ENCODE measurements at regions not wholly inside any gene's neighbourhood (a gene's known extent, or its start where the extent isn't known, plus 50 kb on each side); places are given as distances from the start of the nearest gene placed in this dataset.

DNA sequence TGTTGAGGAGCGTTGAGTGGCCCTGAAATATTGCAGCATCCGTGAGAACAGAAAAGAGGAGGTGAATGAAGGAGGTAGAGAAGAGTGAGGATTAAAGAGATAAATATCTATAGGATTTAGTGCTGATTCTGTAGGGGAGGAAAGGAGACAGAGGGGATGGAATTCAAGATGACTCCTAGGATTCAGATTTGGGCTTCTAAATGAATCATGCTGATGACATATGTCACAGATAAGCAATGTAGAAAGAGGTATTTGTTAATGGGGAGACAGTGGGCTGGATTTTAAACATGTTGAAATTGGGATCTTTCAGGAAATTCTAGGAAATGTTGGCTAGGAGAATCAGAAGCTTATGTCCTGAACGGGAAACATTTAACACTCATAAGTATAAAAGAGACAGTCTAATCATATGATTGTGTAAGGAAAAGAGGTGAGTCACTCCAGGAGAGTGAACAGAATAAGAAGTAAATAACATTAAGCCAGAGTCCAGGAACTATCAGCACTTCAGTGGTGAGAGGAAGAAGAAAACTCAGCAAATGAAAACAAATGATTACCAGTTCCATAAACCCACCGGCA is 58.1 kb upstream of the DIO2 start (continued):
- TF ChIP-seq, protein P1, sequence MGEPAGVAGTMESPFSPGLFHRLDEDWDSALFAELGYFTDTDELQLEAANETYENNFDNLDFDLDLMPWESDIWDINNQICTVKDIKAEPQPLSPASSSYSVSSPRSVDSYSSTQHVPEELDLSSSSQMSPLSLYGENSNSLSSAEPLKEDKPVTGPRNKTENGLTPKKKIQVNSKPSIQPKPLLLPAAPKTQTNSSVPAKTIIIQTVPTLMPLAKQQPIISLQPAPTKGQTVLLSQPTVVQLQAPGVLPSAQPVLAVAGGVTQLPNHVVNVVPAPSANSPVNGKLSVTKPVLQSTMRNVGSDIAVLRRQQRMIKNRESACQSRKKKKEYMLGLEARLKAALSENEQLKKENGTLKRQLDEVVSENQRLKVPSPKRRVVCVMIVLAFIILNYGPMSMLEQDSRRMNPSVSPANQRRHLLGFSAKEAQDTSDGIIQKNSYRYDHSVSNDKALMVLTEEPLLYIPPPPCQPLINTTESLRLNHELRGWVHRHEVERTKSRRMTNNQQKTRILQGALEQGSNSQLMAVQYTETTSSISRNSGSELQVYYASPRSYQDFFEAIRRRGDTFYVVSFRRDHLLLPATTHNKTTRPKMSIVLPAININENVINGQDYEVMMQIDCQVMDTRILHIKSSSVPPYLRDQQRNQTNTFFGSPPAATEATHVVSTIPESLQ (CRISPR knock-in tag; IDR thresholded peaks at IDR 0.05) = no peak
- TF ChIP-seq, protein P2, sequence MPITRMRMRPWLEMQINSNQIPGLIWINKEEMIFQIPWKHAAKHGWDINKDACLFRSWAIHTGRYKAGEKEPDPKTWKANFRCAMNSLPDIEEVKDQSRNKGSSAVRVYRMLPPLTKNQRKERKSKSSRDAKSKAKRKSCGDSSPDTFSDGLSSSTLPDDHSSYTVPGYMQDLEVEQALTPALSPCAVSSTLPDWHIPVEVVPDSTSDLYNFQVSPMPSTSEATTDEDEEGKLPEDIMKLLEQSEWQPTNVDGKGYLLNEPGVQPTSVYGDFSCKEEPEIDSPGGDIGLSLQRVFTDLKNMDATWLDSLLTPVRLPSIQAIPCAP (CRISPR knock-in tag; IDR thresholded peaks at IDR 0.05) = no peak

DNA sequence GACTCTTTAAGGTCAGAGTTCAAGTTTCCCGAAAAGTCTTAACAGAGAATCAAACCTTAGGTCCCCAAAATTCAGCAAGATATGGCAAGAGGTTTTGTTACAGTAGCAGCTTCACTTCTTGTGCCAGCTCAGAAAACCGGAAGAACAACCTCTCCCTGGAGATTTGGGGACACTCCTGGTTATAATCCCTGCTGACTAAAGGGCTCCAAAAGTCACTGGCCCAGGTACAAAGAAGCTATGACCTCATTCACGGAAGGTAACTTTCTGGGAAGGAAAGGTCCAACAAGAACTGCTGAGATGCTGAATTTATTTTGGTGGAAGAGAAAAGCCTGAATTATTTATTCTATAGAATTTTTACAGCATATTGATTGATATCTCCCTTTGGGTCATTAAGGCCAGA is 55.6 kb upstream of the DIO2 start:
- Mint-ChIP-seq H3K9me3 (peaks cover 33% of the 10 kb centered on the region), H3K27ac (no peak overlapping the region), H3K27me3 (ENCODE audit: low read depth) (no peaks in the 10 kb centered on the region), H3K4me3 (no peak overlapping the region), H3K4me1 (no peaks in the 10 kb centered on the region), H3K36me3 (0 out of 2 replicates have a peak, but pooled peaks cover 6% of the 10 kb centered on the region)
- DNase-seq (ENCODE audit: low spot score) (no peak), ATAC-seq (no peak)
- POLR2A ChIA-PET = no interaction called here
- TF ChIP-seq, protein P2 (CRISPR knock-in tag; IDR thresholded peaks at IDR 0.05) = no peak
- TF ChIP-seq NFE2L1 (CRISPR knock-in tag; IDR thresholded peaks at IDR 0.05) = no peak
- no peak for TF ChIP-seq RORB (CRISPR knock-in tag; IDR thresholded peaks at IDR 0.05)
- no peak for TF ChIP-seq TEAD4 (CRISPR knock-in tag; IDR thresholded peaks at IDR 0.05)
- TF ChIP-seq FOXP1 (CRISPR knock-in tag; IDR thresholded peaks at IDR 0.05; ENCODE audit: borderline replicate concordance) = no peak
- TF ChIP-seq KAT7 (CRISPR knock-in tag; IDR thresholded peaks at IDR 0.05; ENCODE audit: borderline replicate concordance) = no peak
- TF ChIP-seq, protein P3, sequence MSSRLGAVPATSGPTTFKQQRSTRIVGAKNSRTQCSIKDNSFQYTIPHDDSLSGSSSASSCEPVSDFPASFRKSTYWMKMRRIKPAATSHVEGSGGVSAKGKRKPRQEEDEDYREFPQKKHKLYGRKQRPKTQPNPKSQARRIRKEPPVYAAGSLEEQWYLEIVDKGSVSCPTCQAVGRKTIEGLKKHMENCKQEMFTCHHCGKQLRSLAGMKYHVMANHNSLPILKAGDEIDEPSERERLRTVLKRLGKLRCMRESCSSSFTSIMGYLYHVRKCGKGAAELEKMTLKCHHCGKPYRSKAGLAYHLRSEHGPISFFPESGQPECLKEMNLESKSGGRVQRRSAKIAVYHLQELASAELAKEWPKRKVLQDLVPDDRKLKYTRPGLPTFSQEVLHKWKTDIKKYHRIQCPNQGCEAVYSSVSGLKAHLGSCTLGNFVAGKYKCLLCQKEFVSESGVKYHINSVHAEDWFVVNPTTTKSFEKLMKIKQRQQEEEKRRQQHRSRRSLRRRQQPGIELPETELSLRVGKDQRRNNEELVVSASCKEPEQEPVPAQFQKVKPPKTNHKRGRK (CRISPR knock-in tag; IDR thresholded peaks at IDR 0.05; ENCODE audit: borderline replicate concordance) = no peak
- CTCF ChIA-PET = no interaction called here

DNA sequence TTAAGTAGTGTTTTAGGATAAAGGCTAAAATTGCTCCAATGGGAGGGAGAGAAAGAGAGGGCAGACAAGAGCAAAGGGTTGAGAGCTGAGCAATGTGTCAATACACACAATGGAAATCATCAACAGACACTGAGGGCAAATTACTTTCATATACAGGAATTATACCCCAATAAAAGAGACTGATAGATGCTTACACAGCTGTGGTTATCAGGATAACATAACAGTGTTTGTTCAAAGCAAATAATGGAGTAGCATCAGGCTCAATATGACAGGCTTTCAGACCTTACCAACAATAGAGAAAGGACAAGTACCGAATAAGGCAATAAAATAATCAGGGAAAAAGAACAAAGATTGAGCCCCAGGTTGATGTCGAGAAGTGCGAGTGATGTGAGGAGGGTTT is 53.4 kb upstream of the DIO2 start:
- ATAC-seq = no peak
- TF ChIP-seq RELA (CRISPR knock-in tag; IDR thresholded peaks at IDR 0.05; ENCODE audit: borderline replicate concordance) = no peak
- no peak for TF ChIP-seq EMX1 (CRISPR knock-in tag; IDR thresholded peaks at IDR 0.05)
- TF ChIP-seq, protein P4, sequence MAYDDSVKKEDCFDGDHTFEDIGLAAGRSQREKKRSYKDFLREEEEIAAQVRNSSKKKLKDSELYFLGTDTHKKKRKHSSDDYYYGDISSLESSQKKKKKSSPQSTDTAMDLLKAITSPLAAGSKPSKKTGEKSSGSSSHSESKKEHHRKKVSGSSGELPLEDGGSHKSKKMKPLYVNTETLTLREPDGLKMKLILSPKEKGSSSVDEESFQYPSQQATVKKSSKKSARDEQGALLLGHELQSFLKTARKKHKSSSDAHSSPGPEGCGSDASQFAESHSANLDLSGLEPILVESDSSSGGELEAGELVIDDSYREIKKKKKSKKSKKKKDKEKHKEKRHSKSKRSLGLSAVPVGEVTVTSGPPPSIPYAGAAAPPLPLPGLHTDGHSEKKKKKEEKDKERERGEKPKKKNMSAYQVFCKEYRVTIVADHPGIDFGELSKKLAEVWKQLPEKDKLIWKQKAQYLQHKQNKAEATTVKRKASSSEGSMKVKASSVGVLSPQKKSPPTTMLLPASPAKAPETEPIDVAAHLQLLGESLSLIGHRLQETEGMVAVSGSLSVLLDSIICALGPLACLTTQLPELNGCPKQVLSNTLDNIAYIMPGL (CRISPR knock-in tag; IDR thresholded peaks at IDR 0.05) = no peak
- TF ChIP-seq NFE2L1 (CRISPR knock-in tag; IDR thresholded peaks at IDR 0.05) = no peak
- TF ChIP-seq, protein P5, sequence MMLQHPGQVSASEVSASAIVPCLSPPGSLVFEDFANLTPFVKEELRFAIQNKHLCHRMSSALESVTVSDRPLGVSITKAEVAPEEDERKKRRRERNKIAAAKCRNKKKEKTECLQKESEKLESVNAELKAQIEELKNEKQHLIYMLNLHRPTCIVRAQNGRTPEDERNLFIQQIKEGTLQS (CRISPR knock-in tag; conservative IDR thresholded peaks at IDR 0.05) = no peak
- TF ChIP-seq, protein P6, sequence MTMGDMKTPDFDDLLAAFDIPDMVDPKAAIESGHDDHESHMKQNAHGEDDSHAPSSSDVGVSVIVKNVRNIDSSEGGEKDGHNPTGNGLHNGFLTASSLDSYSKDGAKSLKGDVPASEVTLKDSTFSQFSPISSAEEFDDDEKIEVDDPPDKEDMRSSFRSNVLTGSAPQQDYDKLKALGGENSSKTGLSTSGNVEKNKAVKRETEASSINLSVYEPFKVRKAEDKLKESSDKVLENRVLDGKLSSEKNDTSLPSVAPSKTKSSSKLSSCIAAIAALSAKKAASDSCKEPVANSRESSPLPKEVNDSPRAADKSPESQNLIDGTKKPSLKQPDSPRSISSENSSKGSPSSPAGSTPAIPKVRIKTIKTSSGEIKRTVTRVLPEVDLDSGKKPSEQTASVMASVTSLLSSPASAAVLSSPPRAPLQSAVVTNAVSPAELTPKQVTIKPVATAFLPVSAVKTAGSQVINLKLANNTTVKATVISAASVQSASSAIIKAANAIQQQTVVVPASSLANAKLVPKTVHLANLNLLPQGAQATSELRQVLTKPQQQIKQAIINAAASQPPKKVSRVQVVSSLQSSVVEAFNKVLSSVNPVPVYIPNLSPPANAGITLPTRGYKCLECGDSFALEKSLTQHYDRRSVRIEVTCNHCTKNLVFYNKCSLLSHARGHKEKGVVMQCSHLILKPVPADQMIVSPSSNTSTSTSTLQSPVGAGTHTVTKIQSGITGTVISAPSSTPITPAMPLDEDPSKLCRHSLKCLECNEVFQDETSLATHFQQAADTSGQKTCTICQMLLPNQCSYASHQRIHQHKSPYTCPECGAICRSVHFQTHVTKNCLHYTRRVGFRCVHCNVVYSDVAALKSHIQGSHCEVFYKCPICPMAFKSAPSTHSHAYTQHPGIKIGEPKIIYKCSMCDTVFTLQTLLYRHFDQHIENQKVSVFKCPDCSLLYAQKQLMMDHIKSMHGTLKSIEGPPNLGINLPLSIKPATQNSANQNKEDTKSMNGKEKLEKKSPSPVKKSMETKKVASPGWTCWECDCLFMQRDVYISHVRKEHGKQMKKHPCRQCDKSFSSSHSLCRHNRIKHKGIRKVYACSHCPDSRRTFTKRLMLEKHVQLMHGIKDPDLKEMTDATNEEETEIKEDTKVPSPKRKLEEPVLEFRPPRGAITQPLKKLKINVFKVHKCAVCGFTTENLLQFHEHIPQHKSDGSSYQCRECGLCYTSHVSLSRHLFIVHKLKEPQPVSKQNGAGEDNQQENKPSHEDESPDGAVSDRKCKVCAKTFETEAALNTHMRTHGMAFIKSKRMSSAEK (CRISPR knock-in tag; IDR thresholded peaks at IDR 0.05; ENCODE audit: borderline replicate concordance) = no peak
- no peak for TF ChIP-seq TEAD1 (CRISPR knock-in tag; IDR thresholded peaks at IDR 0.05)
- TF ChIP-seq ZNF671 (CRISPR knock-in tag; IDR thresholded peaks at IDR 0.05) = no peak
- TF ChIP-seq JUN (CRISPR knock-in tag; IDR thresholded peaks at IDR 0.05) = no peak
- no peak for TF ChIP-seq NR2C2 (CRISPR knock-in tag; IDR thresholded peaks at IDR 0.05)
- TF ChIP-seq ESRRA (CRISPR knock-in tag; IDR thresholded peaks at IDR 0.05; ENCODE audit: borderline replicate concordance) = no peak
- TF ChIP-seq FOXP1 (CRISPR knock-in tag; IDR thresholded peaks at IDR 0.05; ENCODE audit: borderline replicate concordance) = no peak
- TF ChIP-seq ZNF317 (CRISPR knock-in tag; IDR thresholded peaks at IDR 0.05; ENCODE audit: borderline replicate concordance, low read depth) = no peak
- TF ChIP-seq ZNF396 (CRISPR knock-in tag; IDR thresholded peaks at IDR 0.05; ENCODE audit: borderline replicate concordance) = no peak
- no peak for TF ChIP-seq ATF1 (CRISPR knock-in tag; IDR thresholded peaks at IDR 0.05)
- no peak for TF ChIP-seq GRHL2 (CRISPR knock-in tag; IDR thresholded peaks at IDR 0.05; ENCODE audit: insufficient replicate concordance, severe bottlenecking)

More for the DNA sequence above, 53.4 kb upstream of the DIO2 start:
- Mint-ChIP-seq H3K4me3 (no peak overlapping the region), H3K4me1 (no peaks in the 10 kb centered on the region), H3K9me3 (peaks cover 30% of the 10 kb centered on the region), H3K36me3 (0 out of 2 replicates have a peak, but pooled peaks cover 3% of the 10 kb centered on the region), H3K27me3 (ENCODE audit: low read depth) (no peaks in the 10 kb centered on the region), H3K27ac (no peak overlapping the region)
- no peak for DNase-seq (ENCODE audit: low spot score)
- CTCF ChIA-PET = no interaction called here
- POLR2A ChIA-PET = no interaction called here
